CMK (cell line): ENCODE measurements at regions not wholly inside any gene's neighbourhood (a gene's known extent, or its start where the extent isn't known, plus 50 kb on each side); places are given as distances from the start of the nearest gene placed in this dataset.

Experiments
- DNase-seq: peaks from one replicate; pipeline ENCODE4 v3.0.0-alpha.2; 2010; ENCODE audit warnings: low read depth

- no peak for DNase-seq
Measured at GRCh38 chr9:78806492-78807160, 509.7 kb downstream of the PSAT1 start.

GRCh38 chr9:78807286-78807685, 510.4 kb downstream of the PSAT1 start:
- DNase-seq: no peak

GRCh38 chr9:78808048-78808447, 511.1 kb downstream of the PSAT1 start:
- DNase-seq: no peak

- no peak for DNase-seq
Measured at GRCh38 chr9:78811622-78812276, 514.8 kb downstream of the PSAT1 start.

- no peak for DNase-seq
Measured at GRCh38 chr9:78812665-78813064, 515.7 kb downstream of the PSAT1 start.

GRCh38 chr9:78813602-78814180, 516.8 kb downstream of the PSAT1 start:
- no peak for DNase-seq

- no peak for DNase-seq
Measured at GRCh38 chr9:78821126-78821822, 524.3 kb downstream of the PSAT1 start.

- no peak for DNase-seq
Measured at GRCh38 chr9:78826527-78826926, 529.6 kb downstream of the PSAT1 start.

GRCh38 chr9:78828521-78828920, 531.6 kb downstream of the PSAT1 start:
- DNase-seq: no peak

GRCh38 chr9:78830301-78830700, 533.4 kb downstream of the PSAT1 start:
- DNase-seq: no peak

GRCh38 chr9:78831726-78832125, 534.8 kb downstream of the PSAT1 start:
- DNase-seq: no peak

- no peak for DNase-seq
Measured at GRCh38 chr9:78835928-78836450, 539.1 kb downstream of the PSAT1 start.

GRCh38 chr9:78839252-78839651, 542.3 kb downstream of the PSAT1 start:
- no peak for DNase-seq

GRCh38 chr9:78848061-78848460, 551.1 kb downstream of the PSAT1 start:
- no peak for DNase-seq

- DNase-seq: no peak
Measured at GRCh38 chr9:78856144-78856543, 559.2 kb downstream of the PSAT1 start.

GRCh38 chr9:78856781-78857180, 559.9 kb downstream of the PSAT1 start:
- DNase-seq: no peak

GRCh38 chr9:78857373-78858225, 560.7 kb downstream of the PSAT1 start:
- no peak for DNase-seq

GRCh38 chr9:78858266-78858665, 561.3 kb downstream of the PSAT1 start:
- no peak for DNase-seq

- DNase-seq: no peak
Measured at GRCh38 chr9:78860801-78861475, 564.0 kb downstream of the PSAT1 start.

- DNase-seq: no peak
Measured at GRCh38 chr9:78863531-78863930, 566.6 kb downstream of the PSAT1 start.

- no peak for DNase-seq
Measured at GRCh38 chr9:78865737-78866136, 568.8 kb downstream of the PSAT1 start.
